Upper lobe of left lung (tissue), 6 donors: ENCODE measurements at regions not wholly inside any gene's neighbourhood (a gene's known extent, or its start where the extent isn't known, plus 50 kb on each side); places are given as distances from the start of the nearest gene placed in this dataset.

Experiments used
- ATAC-seq, 2 donors: fragments of 200-7000 bp; cut with Tn5 transposase; one replicate each; pipeline ENCODE4 v1.9.1; 2022; ENCODE audit warnings: mild to moderate bottlenecking in 2 of 2, moderate library complexity in 2 of 2; ENCODE audit not compliant: low FRiP score in 2 of 2
- DNase-seq, 2 donors: peaks; one replicate each; pipeline ENCODE4 v3.0.0-alpha.2; 2019 to 2020
- H3K27ac ChIP-seq, 4 donors: fragments of 200-600 bp; sonication (generic); one replicate each; pipeline ENCODE4 v1.5.1; 2016 to 2019
- H3K27me3 ChIP-seq, 4 donors: fragments of 200-600 bp; sonication (generic); one replicate each; pipeline ENCODE4 v1.5.1; 2017 to 2019
- H3K36me3 ChIP-seq, 4 donors: fragments of 200-600 bp; sonication (generic); one replicate each; pipeline ENCODE4 v1.5.1; 2016 to 2019
- H3K4me1 ChIP-seq, 4 donors: fragments of 200-600 bp; sonication (generic); one replicate each; pipeline ENCODE4 v1.5.1; 2018 to 2019
- H3K4me3 ChIP-seq, 4 donors: fragments of 200-600 bp; sonication (generic); one replicate each; pipeline ENCODE4 v1.5.1; 2017 to 2019; ENCODE audit warnings: mild to moderate bottlenecking in 2 of 4, moderate library complexity in 1 of 4
- H3K9me3 ChIP-seq, 4 donors: fragments of 200-600 bp; sonication (generic); one replicate each; pipeline ENCODE4 v1.5.1; 2018 to 2019
- EP300 ChIP-seq, 4 donors: sonication (generic); formaldehyde crosslinking; IDR thresholded peaks; one replicate each; pipeline ENCODE4 v1.5.1; 2017; ENCODE audit warnings: antibody characterized with exemption in 4 of 4, control low read depth in 2 of 4
- POLR2A ChIP-seq, 4 donors: fragments of 450-650 bp; IDR thresholded peaks; one replicate each; pipeline ENCODE4 v1.5.1; 2016 to 2017; ENCODE audit warnings: antibody characterized with exemption in 4 of 4, mild to moderate bottlenecking in 2 of 4
- POLR2AphosphoS5 ChIP-seq, 2 donors: sonication (generic); formaldehyde crosslinking; IDR thresholded peaks; one replicate each; pipeline ENCODE4 v1.5.1; 2017; ENCODE audit warnings: antibody characterized with exemption in 2 of 2
- WGBS, 2 donors: methylation state at CpG; one replicate each; pipeline ENCODE4 v1.1.5; 2017 to 2018; 5-methylcytosine and 5-hydroxymethylcytosine counted together
- TF ChIP-seq, protein P1 (sequence below), 6 experiments: fragments of 450-650 bp in 4 of 6; fragments of 200-600 bp in 2 of 6; sonication (generic) in 2 of 6; IDR thresholded peaks; one replicate each; pipeline ENCODE4 v1.5.1; 2016 to 2019; ENCODE audit warnings: antibody characterized with exemption in 6 of 6
- donor health status: DM: no; HTN: no; CAD: no; lungs with moderate emphysema.
- donor health status: DM: no; HTN: yes; CAD: no; lungs with severe emphysema.

DNA sequence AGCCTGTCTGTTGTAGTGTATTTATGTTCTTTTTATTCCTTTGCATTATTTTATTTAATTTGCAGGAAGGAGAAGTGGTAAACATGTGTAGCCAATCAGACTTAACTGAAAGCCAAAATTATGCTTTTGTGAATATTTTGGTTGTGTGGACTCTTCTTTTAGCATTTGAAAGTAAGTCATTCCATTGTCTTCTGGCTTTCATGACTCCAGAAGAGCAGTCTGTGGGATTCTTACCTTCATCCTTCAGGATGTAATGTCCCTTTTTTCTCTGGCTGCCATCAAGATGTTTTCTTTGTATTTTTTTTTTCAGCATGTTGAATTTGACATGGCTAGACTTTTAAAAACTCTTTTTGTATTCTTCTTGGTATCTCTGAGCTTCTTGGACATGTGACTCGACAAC lies 895.2 kb upstream of the ZEB2 start:
- 90 to 100% methylated on average over 1 of the region's 1 CpG for WGBS, 2 donors
- no peaks in the 10 kb centered on the region for H3K36me3 ChIP-seq
- no peaks in the 10 kb centered on the region for H3K9me3 ChIP-seq
- TF ChIP-seq EP300 (IDR thresholded peaks at IDR 0.05) (no peak), POLR2AphosphoS5 (IDR thresholded peaks at IDR 0.05) (no peak), POLR2A (IDR thresholded peaks at IDR 0.05) (no peak)
- TF ChIP-seq, protein P1, sequence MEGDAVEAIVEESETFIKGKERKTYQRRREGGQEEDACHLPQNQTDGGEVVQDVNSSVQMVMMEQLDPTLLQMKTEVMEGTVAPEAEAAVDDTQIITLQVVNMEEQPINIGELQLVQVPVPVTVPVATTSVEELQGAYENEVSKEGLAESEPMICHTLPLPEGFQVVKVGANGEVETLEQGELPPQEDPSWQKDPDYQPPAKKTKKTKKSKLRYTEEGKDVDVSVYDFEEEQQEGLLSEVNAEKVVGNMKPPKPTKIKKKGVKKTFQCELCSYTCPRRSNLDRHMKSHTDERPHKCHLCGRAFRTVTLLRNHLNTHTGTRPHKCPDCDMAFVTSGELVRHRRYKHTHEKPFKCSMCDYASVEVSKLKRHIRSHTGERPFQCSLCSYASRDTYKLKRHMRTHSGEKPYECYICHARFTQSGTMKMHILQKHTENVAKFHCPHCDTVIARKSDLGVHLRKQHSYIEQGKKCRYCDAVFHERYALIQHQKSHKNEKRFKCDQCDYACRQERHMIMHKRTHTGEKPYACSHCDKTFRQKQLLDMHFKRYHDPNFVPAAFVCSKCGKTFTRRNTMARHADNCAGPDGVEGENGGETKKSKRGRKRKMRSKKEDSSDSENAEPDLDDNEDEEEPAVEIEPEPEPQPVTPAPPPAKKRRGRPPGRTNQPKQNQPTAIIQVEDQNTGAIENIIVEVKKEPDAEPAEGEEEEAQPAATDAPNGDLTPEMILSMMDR (IDR thresholded peaks at IDR 0.05), result no peak
- H3K4me1 ChIP-seq, result no peaks in the 10 kb centered on the region
- no peaks in the 10 kb centered on the region for H3K27me3 ChIP-seq
- H3K4me3 ChIP-seq, result no peak overlapping the region
- no peak overlapping the region for H3K27ac ChIP-seq
- DNase-seq (no peak), ATAC-seq (no peak)

DNA sequence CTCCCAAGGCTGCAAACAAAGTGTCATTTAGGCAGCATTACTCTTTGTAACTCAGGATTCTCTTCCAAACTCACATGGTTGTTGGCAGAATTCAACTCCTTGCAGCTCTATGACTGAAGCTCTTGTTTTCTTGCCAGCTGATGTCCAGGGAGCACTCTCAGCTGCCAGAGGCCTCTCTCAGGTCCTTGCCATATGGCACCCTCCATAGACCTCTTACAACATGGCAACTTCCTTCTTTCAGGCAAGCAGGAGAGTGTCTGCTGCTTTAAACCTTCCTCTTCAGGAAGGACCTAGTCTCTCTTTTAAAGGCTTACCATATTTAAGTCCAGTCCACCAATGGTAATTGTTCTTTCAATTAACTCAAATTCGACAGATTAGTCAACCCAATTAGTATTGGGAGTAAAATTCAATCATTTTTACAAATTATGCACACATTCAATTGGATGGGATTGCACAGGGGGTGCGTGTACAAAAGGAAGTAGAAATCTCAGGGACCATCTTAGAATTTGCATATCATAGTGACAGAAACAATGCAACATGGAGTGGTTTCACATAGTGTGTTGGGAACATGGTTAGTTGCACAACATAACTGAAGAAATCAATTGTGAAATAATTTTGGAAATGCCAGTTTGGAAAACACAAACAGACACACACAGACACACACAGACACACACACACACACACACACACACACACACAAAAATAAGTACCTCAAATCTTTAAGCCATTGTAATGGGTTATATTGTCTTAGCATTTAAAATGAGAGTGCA lies 893.5 kb upstream of the ZEB2 start:
- WGBS, 2 donors, result 79 to 87% methylated on average over 2 of the region's 2 CpGs
- no peak for DNase-seq
- Histone ChIP-seq H3K27ac (no peak overlapping the region), H3K36me3 (no peaks in the 10 kb centered on the region), H3K4me3 (no peak overlapping the region), H3K27me3 (no peaks in the 10 kb centered on the region), H3K4me1 (no peaks in the 10 kb centered on the region), H3K9me3 (no peaks in the 10 kb centered on the region)
- TF ChIP-seq POLR2AphosphoS5 (IDR thresholded peaks at IDR 0.05) (no peak), EP300 (IDR thresholded peaks at IDR 0.05) (no peak), POLR2A (IDR thresholded peaks at IDR 0.05) (no peak)
- TF ChIP-seq, protein P1 (IDR thresholded peaks at IDR 0.05), result no peak
- no peak for ATAC-seq

DNA sequence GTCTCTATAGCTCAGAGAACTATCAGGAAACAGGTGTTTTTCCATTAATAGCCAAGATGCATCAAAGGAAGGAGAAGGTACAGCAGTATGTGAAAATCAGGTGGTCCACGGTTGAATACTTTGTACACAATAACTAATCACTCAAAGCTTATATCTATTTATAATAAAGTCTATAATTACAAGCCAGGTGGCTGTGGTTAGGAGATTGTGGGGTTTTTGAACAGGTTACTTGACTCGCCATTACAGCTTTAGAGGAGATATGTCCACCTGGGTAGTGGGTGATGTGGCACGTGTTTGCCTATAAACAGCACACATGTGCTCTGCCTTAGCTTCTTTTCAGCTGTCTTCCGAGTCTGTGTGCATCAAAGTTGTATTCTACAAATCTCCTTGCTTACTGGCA lies 892.2 kb upstream of the ZEB2 start:
- WGBS, 2 donors, result 75 to 76% methylated on average over 4 of the region's 4 CpGs
- Histone ChIP-seq H3K27me3 (no peaks in the 10 kb centered on the region), H3K36me3 (no peaks in the 10 kb centered on the region), H3K9me3 (no peaks in the 10 kb centered on the region), H3K4me1 (no peaks in the 10 kb centered on the region), H3K27ac (no peak overlapping the region), H3K4me3 (no peak overlapping the region)
- ATAC-seq (no peak), DNase-seq (no peak)
- TF ChIP-seq POLR2A (IDR thresholded peaks at IDR 0.05) (no peak), POLR2AphosphoS5 (IDR thresholded peaks at IDR 0.05) (no peak), EP300 (IDR thresholded peaks at IDR 0.05) (no peak)
- TF ChIP-seq, protein P1 (IDR thresholded peaks at IDR 0.05), result no peak

DNA sequence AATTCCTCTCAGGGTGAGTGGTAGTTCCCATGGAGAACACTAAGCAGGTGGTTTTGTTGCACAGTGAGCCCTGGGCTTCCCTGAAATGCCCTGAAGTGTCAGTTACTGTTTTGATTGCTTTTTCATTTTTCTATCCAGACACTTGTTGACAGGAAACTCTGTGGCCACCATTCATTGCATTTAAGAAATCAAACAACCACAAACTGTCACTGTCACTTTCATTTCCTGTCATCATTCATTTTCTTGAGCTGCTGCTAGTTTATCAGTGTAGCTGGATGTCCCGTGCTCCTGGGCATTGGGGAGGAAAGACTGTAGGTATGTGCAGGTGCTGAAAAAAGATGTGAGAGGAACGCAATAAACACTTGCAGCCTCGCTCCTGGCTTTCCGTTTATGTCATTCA lies 891.6 kb upstream of the ZEB2 start:
- no peak for ATAC-seq
- WGBS, 2 donors, result 50 to 53% methylated on average over 4 of the region's 4 CpGs

More for the DNA sequence above, 891.6 kb upstream of the ZEB2 start:
- no peaks in the 10 kb centered on the region for H3K9me3 ChIP-seq
- TF ChIP-seq POLR2A (IDR thresholded peaks at IDR 0.05) (no peak), EP300 (IDR thresholded peaks at IDR 0.05) (no peak), POLR2AphosphoS5 (IDR thresholded peaks at IDR 0.05) (no peak)
- TF ChIP-seq, protein P1 (IDR thresholded peaks at IDR 0.05), result no peak
- H3K4me1 ChIP-seq, result no peaks in the 10 kb centered on the region
- DNase-seq, result no peak
- H3K27ac ChIP-seq, result no peak overlapping the region
- H3K36me3 ChIP-seq, result no peaks in the 10 kb centered on the region
- no peaks in the 10 kb centered on the region for H3K27me3 ChIP-seq
- H3K4me3 ChIP-seq, result no peak overlapping the region
